HepG2 (cell line): ENCODE measurements at regions not wholly inside any gene's neighbourhood (a gene's known extent, or its start where the extent isn't known, plus 50 kb on each side); places are given as distances from the start of the nearest gene placed in this dataset.

Experiments
- BRD4 ChIP-seq: sonication (generic); formaldehyde crosslinking; IDR thresholded peaks from 2 replicates; pipeline ENCODE4 v1.4.0; 2020; ENCODE audit warnings: missing genetic modification reagents
- CREM ChIP-seq, 2 experiments: sonication (generic) in 1 of 2; formaldehyde crosslinking in 1 of 2; IDR thresholded peaks; 2 replicates each; pipeline versions ENCODE4 v1.4.0 to v1.6.1; 2016 to 2020; ENCODE audit warnings: antibody characterized with exemption in 1 of 2, mild to moderate bottlenecking in 1 of 2, missing genetic modification reagents in 1 of 2
- ELF4 ChIP-seq: sonication (generic); formaldehyde crosslinking; IDR thresholded peaks from 2 replicates; pipeline ENCODE4 v1.5.0; 2020; ENCODE audit warnings: missing genetic modification reagents, mild to moderate bottlenecking, moderate library complexity, borderline replicate concordance
- HDAC6 ChIP-seq: fragments of 200-600 bp; sonication (generic); IDR thresholded peaks from 2 replicates; pipeline ENCODE4 v1.7.0; 2017; ENCODE audit warnings: mild to moderate bottlenecking, antibody characterized with exemption, low read length, low read depth
- HES4 ChIP-seq: sonication (generic); formaldehyde crosslinking; IDR thresholded peaks from 2 replicates; pipeline ENCODE4 v1.9.0; 2021; ENCODE audit warnings: mild to moderate bottlenecking, missing genetic modification reagents, borderline replicate concordance
- HMG20B ChIP-seq: conservative IDR thresholded peaks from 2 replicates; pipeline ENCODE4 v1.6.1; 2016; ENCODE audit warnings: missing genetic modification reagents, missing compliant biosample characterization
- HNRNPH1 ChIP-seq: fragments of 200-400 bp; formaldehyde crosslinking; optimal IDR thresholded peaks from 2 replicates; pipeline ENCODE3; 2017; ENCODE audit warnings: mild to moderate bottlenecking, low read depth, low read length
- KAT8 ChIP-seq: IDR thresholded peaks from 2 replicates; pipeline ENCODE4 v1.6.1; 2016; ENCODE audit warnings: missing genetic modification reagents, missing compliant biosample characterization
- KMT2A ChIP-seq: sonication (generic); formaldehyde crosslinking; IDR thresholded peaks from 2 replicates; pipeline ENCODE4 v1.4.0; 2020; ENCODE audit warnings: missing genetic modification reagents
- MIER2 ChIP-seq: IDR thresholded peaks from 2 replicates; pipeline ENCODE4 v1.6.1; 2016; ENCODE audit warnings: missing biosample characterization, missing genetic modification reagents
- PAF1 ChIP-seq: IDR thresholded peaks from 2 replicates; pipeline ENCODE4 v1.6.1; 2016; ENCODE audit warnings: missing genetic modification reagents, missing compliant biosample characterization
- TAF1 ChIP-seq: sonication (generic); formaldehyde crosslinking; IDR thresholded peaks from 2 replicates; pipeline ENCODE4 v1.4.0; 2020; ENCODE audit warnings: missing genetic modification reagents
- U2AF1 ChIP-seq: fragments of 200-400 bp; formaldehyde crosslinking; optimal IDR thresholded peaks from 2 replicates; pipeline ENCODE3; 2017; ENCODE audit warnings: mild to moderate bottlenecking, low read depth, low read length
- ZC3H13 ChIP-seq: sonication (generic); formaldehyde crosslinking; IDR thresholded peaks from 2 replicates; pipeline ENCODE4 v1.8.1; 2023; ENCODE audit warnings: mild to moderate bottlenecking, missing genetic modification reagents, moderate library complexity
- ZNF17 ChIP-seq: sonication (generic); formaldehyde crosslinking; IDR thresholded peaks from 2 replicates; pipeline ENCODE4 v1.5.0; 2020; ENCODE audit warnings: mild to moderate bottlenecking, missing genetic modification reagents
- ZNF232 ChIP-seq: sonication (generic); formaldehyde crosslinking; IDR thresholded peaks from 2 replicates; pipeline ENCODE4 v1.4.0; 2020; ENCODE audit warnings: missing genetic modification reagents, borderline replicate concordance
- ZNF367 ChIP-seq: sonication (generic); formaldehyde crosslinking; IDR thresholded peaks from 2 replicates; pipeline ENCODE4 v1.4.0; 2020; ENCODE audit warnings: missing genetic modification reagents, borderline replicate concordance
- ZNF460 ChIP-seq: sonication (generic); formaldehyde crosslinking; IDR thresholded peaks from 2 replicates; pipeline ENCODE4 v1.5.1; 2020; ENCODE audit warnings: missing genetic modification reagents, mild to moderate bottlenecking, borderline replicate concordance
- ZNF549 ChIP-seq: sonication (generic); formaldehyde crosslinking; IDR thresholded peaks from 2 replicates; pipeline ENCODE4 v1.5.0; 2020; ENCODE audit warnings: missing genetic modification reagents
- ZNF577 ChIP-seq: sonication (generic); formaldehyde crosslinking; IDR thresholded peaks from 2 replicates; pipeline ENCODE4 v1.4.0; 2020; ENCODE audit warnings: mild to moderate bottlenecking, low read depth, missing genetic modification reagents, borderline replicate concordance
- TF ChIP-seq, protein P1 (sequence below): sonication (generic); formaldehyde crosslinking; IDR thresholded peaks from 2 replicates; pipeline ENCODE4 v1.5.0; 2020; ENCODE audit warnings: mild to moderate bottlenecking, missing genetic modification reagents
- TF ChIP-seq, protein P2 (sequence below): sonication (generic); formaldehyde crosslinking; IDR thresholded peaks from 2 replicates; pipeline ENCODE4 v1.4.0; 2020; ENCODE audit warnings: missing genetic modification reagents, borderline replicate concordance

DNA sequence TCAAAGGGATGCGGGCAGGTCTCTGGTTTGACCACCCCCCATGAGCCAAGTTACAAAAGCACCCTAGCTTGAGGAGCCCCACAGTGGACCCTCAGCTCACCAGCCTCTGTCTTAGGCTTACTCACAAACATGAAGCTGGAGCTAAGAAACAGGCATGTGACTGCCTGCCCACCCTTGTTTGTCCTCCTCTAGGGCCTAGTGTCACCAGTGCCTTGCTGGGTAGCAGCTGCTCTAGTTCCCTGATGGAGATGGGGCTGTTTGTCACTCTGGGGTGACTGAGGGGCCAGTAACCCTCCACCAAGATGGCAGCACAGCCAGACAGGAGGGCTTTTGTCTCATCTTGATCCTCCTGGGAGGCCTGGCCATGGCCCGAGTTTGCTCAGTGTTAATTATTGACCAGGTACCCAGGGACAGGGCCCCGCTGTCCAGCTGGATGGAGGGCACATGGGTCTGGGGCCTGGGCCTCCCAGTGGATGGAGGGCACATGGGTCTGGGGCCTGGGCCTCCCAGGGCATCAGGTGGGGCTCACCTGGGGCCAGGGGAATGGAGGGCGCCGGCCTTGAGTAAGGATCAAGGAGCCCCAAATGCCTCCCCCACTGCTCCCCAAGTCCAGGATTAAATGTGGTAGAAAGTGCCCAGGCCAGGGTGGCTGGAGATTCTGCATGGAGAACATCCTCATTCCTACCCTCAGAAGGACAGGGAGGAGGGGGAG lies 185.9 kb upstream of the HAAO start (continued):
- TF ChIP-seq, protein P1, sequence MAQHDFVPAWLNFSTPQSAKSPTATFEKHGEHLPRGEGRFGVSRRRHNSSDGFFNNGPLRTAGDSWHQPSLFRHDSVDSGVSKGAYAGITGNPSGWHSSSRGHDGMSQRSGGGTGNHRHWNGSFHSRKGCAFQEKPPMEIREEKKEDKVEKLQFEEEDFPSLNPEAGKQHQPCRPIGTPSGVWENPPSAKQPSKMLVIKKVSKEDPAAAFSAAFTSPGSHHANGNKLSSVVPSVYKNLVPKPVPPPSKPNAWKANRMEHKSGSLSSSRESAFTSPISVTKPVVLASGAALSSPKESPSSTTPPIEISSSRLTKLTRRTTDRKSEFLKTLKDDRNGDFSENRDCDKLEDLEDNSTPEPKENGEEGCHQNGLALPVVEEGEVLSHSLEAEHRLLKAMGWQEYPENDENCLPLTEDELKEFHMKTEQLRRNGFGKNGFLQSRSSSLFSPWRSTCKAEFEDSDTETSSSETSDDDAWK (CRISPR knock-in tag): no peak
- TF ChIP-seq PAF1 (CRISPR knock-in tag) (no peak), HDAC6 (no peak), ZNF367 (CRISPR knock-in tag) (peak; percentile 64; the same call in 1 of the 2 replicates), U2AF1 (peak; percentile 10), ZNF577 (CRISPR knock-in tag) (no peak), ZNF460 (peak; percentile 45; the same call in 1 of the 2 replicates), HNRNPH1 (peak; percentile 76), BRD4 (CRISPR knock-in tag) (peak; percentile 100), MIER2 (CRISPR knock-in tag) (peak; percentile 76), TAF1 (CRISPR knock-in tag) (peak; percentile 78), ZNF232 (CRISPR knock-in tag) (peak; percentile 98), HMG20B (peak; percentile 91), CREM (IDR thresholded peaks at IDR 0.05) (peak; percentile 90), CREM (CRISPR knock-in tag; IDR thresholded peaks at IDR 0.05) (no peak), ZNF549 (CRISPR knock-in tag) (no peak; the same call in 1 of the 2 replicates), ELF4 (CRISPR knock-in tag) (peak; percentile 40; the same call in 1 of the 2 replicates), ZNF17 (CRISPR knock-in tag) (no peak), KMT2A (peak; percentile 61), HES4 (CRISPR knock-in tag) (0 out of 2 replicates have a peak, but pooled peaks have one; percentile 48), ZC3H13 (CRISPR knock-in tag) (0 out of 2 replicates have a peak, but pooled peaks have one; percentile 40), KAT8 (peak; percentile 87)
- TF ChIP-seq, protein P2, sequence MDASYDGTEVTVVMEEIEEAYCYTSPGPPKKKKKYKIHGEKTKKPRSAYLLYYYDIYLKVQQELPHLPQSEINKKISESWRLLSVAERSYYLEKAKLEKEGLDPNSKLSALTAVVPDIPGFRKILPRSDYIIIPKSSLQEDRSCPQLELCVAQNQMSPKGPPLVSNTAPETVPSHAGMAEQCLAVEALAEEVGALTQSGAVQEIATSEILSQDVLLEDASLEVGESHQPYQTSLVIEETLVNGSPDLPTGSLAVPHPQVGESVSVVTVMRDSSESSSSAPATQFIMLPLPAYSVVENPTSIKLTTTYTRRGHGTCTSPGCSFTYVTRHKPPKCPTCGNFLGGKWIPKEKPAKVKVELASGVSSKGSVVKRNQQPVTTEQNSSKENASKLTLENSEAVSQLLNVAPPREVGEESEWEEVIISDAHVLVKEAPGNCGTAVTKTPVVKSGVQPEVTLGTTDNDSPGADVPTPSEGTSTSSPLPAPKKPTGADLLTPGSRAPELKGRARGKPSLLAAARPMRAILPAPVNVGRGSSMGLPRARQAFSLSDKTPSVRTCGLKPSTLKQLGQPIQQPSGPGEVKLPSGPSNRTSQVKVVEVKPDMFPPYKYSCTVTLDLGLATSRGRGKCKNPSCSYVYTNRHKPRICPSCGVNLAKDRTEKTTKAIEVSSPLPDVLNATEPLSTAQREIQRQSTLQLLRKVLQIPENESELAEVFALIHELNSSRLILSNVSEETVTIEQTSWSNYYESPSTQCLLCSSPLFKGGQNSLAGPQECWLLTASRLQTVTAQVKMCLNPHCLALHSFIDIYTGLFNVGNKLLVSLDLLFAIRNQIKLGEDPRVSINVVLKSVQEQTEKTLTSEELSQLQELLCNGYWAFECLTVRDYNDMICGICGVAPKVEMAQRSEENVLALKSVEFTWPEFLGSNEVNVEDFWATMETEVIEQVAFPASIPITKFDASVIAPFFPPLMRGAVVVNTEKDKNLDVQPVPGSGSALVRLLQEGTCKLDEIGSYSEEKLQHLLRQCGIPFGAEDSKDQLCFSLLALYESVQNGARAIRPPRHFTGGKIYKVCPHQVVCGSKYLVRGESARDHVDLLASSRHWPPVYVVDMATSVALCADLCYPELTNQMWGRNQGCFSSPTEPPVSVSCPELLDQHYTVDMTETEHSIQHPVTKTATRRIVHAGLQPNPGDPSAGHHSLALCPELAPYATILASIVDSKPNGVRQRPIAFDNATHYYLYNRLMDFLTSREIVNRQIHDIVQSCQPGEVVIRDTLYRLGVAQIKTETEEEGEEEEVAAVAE (CRISPR knock-in tag): peak; percentile 62
